SK-N-SH (cell line): ENCODE measurements at regions not wholly inside any gene's neighbourhood (a gene's known extent, or its start where the extent isn't known, plus 50 kb on each side); places are given as distances from the start of the nearest gene placed in this dataset.

Source experiments
- CTCF ChIA-PET: fragments of 300-600, 350-600 bp; formaldehyde crosslinking; extraction: SDS; loops from one replicate; lab custom pipeline; 2021; lab: Yijun Ruan, JAX
- POLR2A ChIA-PET: fragments of 350-600 bp; sonication (Branson Sonifier 250); formaldehyde crosslinking; extraction: SDS; loops from one replicate; lab custom pipeline; 2020; ENCODE audit warnings: antibody characterized with exemption, inconsistent platforms; lab: Yijun Ruan, JAX
- DNase-seq: peaks from one replicate; pipeline ENCODE4 v3.0.0; 2012
- H2AFZ ChIP-seq: fragments of 200-600 bp; sonication (generic); 2 replicates; pipeline ENCODE4 v1.8.1; 2016; ENCODE audit warnings: antibody characterized with exemption, mild to moderate bottlenecking, low read depth
- H3F3A ChIP-seq: fragments of 200-600 bp; sonication (generic); replicated peaks from 2 replicates; pipeline ENCODE3; 2016; ENCODE audit warnings: antibody characterized with exemption, mild to moderate bottlenecking; ENCODE audit not compliant: insufficient read depth
- H3K27ac ChIP-seq, 2 experiments: fragments of 200-500 bp in 1 of 2; fragments of 200-600 bp in 1 of 2; sonication (Bioruptor generic) in 1 of 2; sonication (generic), shearing (Covaris generic) in 1 of 2; 2 replicates each; pipeline versions ENCODE4 v1.5.1 to v1.6.1; 2014 to 2016; ENCODE audit warnings: low read depth in 2 of 2, inconsistent platforms in 1 of 2, low read length in 1 of 2, mild to moderate bottlenecking in 1 of 2, mixed read lengths in 1 of 2
- H3K27me3 ChIP-seq: fragments of 200-600 bp; sonication (generic), shearing (Covaris generic); 2 replicates; pipeline ENCODE4 v1.6.1; 2016; ENCODE audit warnings: mixed run types; ENCODE audit not compliant: insufficient read depth
- H3K36me3 ChIP-seq, 2 experiments: fragments of 200-500 bp in 1 of 2; fragments of 200-600 bp in 1 of 2; sonication (Bioruptor generic) in 1 of 2; sonication (generic) in 1 of 2; replicated peaks in 1 of 2; 2 replicates each; pipeline versions ENCODE3 to v1.5.1; 2014 to 2016; ENCODE audit warnings: low read length in 1 of 2, mild to moderate bottlenecking in 1 of 2; ENCODE audit not compliant: insufficient read depth in 2 of 2, control insufficient read depth in 1 of 2
- H3K4me1 ChIP-seq, 2 experiments: fragments of 200-500 bp in 1 of 2; fragments of 200-600 bp in 1 of 2; sonication (Bioruptor generic) in 1 of 2; sonication (generic), shearing (Covaris generic) in 1 of 2; 2 replicates each; pipeline versions ENCODE4 v1.5.1 to v1.6.1; 2014 to 2016; ENCODE audit warnings: low read depth in 1 of 2, low read length in 1 of 2, mixed run types in 1 of 2; ENCODE audit not compliant: insufficient read depth in 2 of 2, control insufficient read depth in 1 of 2
- H3K4me2 ChIP-seq: fragments of 200-600 bp; sonication (generic), shearing (Covaris generic); 2 replicates; pipeline ENCODE4 v1.6.1; 2017; ENCODE audit warnings: mixed run types
- H3K4me3 ChIP-seq, 2 experiments: fragments of 200-500 bp in 1 of 2; fragments of 200-600 bp in 1 of 2; sonication (Bioruptor generic) in 1 of 2; sonication (generic), shearing (Covaris generic) in 1 of 2; 2 replicates each; pipeline versions ENCODE4 v1.5.1 to v1.8.1; 2014 to 2016; ENCODE audit warnings: low read depth in 2 of 2, inconsistent platforms in 1 of 2, low read length in 1 of 2, mild to moderate bottlenecking in 1 of 2, mixed read lengths in 1 of 2, moderate library complexity in 1 of 2
- H3K79me2 ChIP-seq: fragments of 200-600 bp; sonication (generic); 2 replicates; pipeline ENCODE4 v1.8.1; 2017; ENCODE audit warnings: mild to moderate bottlenecking; ENCODE audit not compliant: insufficient read depth
- H3K9ac ChIP-seq: fragments of 200-600 bp; sonication (generic); 2 replicates; pipeline ENCODE4 v1.6.1; 2017; ENCODE audit warnings: mixed run types
- H3K9me2 ChIP-seq: fragments of 200-600 bp; sonication (generic); 2 replicates; pipeline ENCODE4 v1.6.1; 2017; ENCODE audit warnings: mixed run types
- H3K9me3 ChIP-seq: fragments of 200-600 bp; sonication (generic); 2 replicates; pipeline ENCODE4 v1.6.1; 2017; ENCODE audit warnings: mixed run types, mild to moderate bottlenecking, moderate library complexity
- H4K20me1 ChIP-seq: fragments of 200-600 bp; sonication (generic); 2 replicates; pipeline ENCODE4 v1.6.1; 2017; ENCODE audit warnings: mild to moderate bottlenecking, mixed run types; ENCODE audit not compliant: insufficient read depth
- CTCF ChIP-seq: fragments of 200-600 bp; sonication (generic); IDR thresholded peaks from 2 replicates; pipeline ENCODE4 v1.6.1; 2017; ENCODE audit warnings: antibody characterized with exemption, mild to moderate bottlenecking, moderate library complexity
- FOSL2 ChIP-seq: IDR thresholded peaks from 2 replicates; pipeline ENCODE4 v1.4.0; 2012; ENCODE audit warnings: low read depth, mild to moderate bottlenecking, moderate library complexity, borderline replicate concordance
- FOXJ3 ChIP-seq: sonication (generic); formaldehyde crosslinking; IDR thresholded peaks from 2 replicates; pipeline ENCODE4 v1.5.1; 2020; ENCODE audit warnings: mild to moderate bottlenecking, missing genetic modification reagents
- GABPA ChIP-seq: IDR thresholded peaks from 2 replicates; pipeline ENCODE4 v1.4.0; 2012; ENCODE audit warnings: low read depth, mild to moderate bottlenecking
- JUND ChIP-seq: IDR thresholded peaks from 2 replicates; pipeline ENCODE4 v1.4.0; 2012
- MAX ChIP-seq: IDR thresholded peaks from 2 replicates; pipeline ENCODE4 v1.4.0; 2012; ENCODE audit warnings: low read depth
- MEF2A ChIP-seq: IDR thresholded peaks from 2 replicates; pipeline ENCODE4 v1.4.0; 2012; ENCODE audit warnings: low read depth, borderline replicate concordance
- NFIC ChIP-seq: IDR thresholded peaks from 2 replicates; pipeline ENCODE4 v1.4.0; 2012; ENCODE audit warnings: borderline replicate concordance
- RCOR1 ChIP-seq: fragments of 150-350 bp; IDR thresholded peaks from 2 replicates; pipeline ENCODE4 v1.6.1; 2017; ENCODE audit warnings: antibody characterized with exemption, low read length
- RFX5 ChIP-seq: IDR thresholded peaks from 2 replicates; pipeline ENCODE4 v1.6.1; 2012; ENCODE audit warnings: mild to moderate bottlenecking, improper control_type of control experiment, low read length
- SMC3 ChIP-seq: IDR thresholded peaks from 2 replicates; pipeline ENCODE4 v1.6.1; 2012; ENCODE audit warnings: low read depth, low read length, improper control_type of control experiment
- TEAD4 ChIP-seq: IDR thresholded peaks from 2 replicates; pipeline ENCODE4 v1.4.0; 2012; ENCODE audit warnings: mild to moderate bottlenecking, borderline replicate concordance; ENCODE audit not compliant: insufficient read depth
- USF2 ChIP-seq: fragments of 150-350 bp; IDR thresholded peaks from 2 replicates; pipeline ENCODE4 v1.6.1; 2017; ENCODE audit warnings: antibody characterized with exemption, low read length, low read depth, borderline replicate concordance
- ZBTB33 ChIP-seq: IDR thresholded peaks from 2 replicates; pipeline ENCODE4 v1.4.0; 2012; ENCODE audit warnings: low read depth, borderline replicate concordance
- WGBS: methylation state at CpG from one replicate; pipeline ENCODE4 v1.1.6; 2017; ENCODE audit warnings: low lambda C conversion rate; 5-methylcytosine and 5-hydroxymethylcytosine counted together

GRCh38 chr3:78257951-78258530 is 1218.1 kb downstream of the ROBO2 start:
- no peak overlapping the region for H3K9ac ChIP-seq
- no peaks in the 10 kb centered on the region for H3K27me3 ChIP-seq

GRCh38 chr3:78258798-78259197 is 1218.9 kb downstream of the ROBO2 start:
- Histone ChIP-seq H3K4me3 (no peak overlapping the region), H3K4me2 (no peak overlapping the region), H4K20me1 (no peaks in the 10 kb centered on the region), H3F3A (no peaks in the 10 kb centered on the region), H3K27me3 (no peaks in the 10 kb centered on the region), H3K9ac (no peak overlapping the region), H3K36me3 (no peaks in the 10 kb centered on the region)
- CTCF ChIA-PET = no interaction called here
- DNase-seq = no peak
- no peak for TF ChIP-seq NFIC
- TF ChIP-seq, all 33 proteins: peak for 0
- POLR2A ChIA-PET = no interaction called here
- H3K4me1 ChIP-seq = no peaks in the 10 kb centered on the region; a peak in 1 of 4 replicates
- no peaks in the 10 kb centered on the region for H3K9me2 ChIP-seq
- H2AFZ ChIP-seq = no peak overlapping the region
- no peaks in the 10 kb centered on the region for H3K79me2 ChIP-seq
- no peaks in the 10 kb centered on the region for H3K9me3 ChIP-seq
- H3K27ac ChIP-seq = no peak overlapping the region

More at GRCh38 chr3:78257951-78258530, 1218.1 kb downstream of the ROBO2 start:
- Histone ChIP-seq H3K36me3 (no peaks in the 10 kb centered on the region), H3K9me2 (no peaks in the 10 kb centered on the region), H3K9me3 (no peaks in the 10 kb centered on the region), H3K4me1 (no peaks in the 10 kb centered on the region; a peak in 1 of 4 replicates), H3K4me3 (no peak overlapping the region), H2AFZ (no peak overlapping the region), H3K79me2 (no peaks in the 10 kb centered on the region), H3F3A (no peaks in the 10 kb centered on the region), H3K4me2 (no peak overlapping the region), H4K20me1 (no peaks in the 10 kb centered on the region), H3K27ac (no peak overlapping the region)
- 76% methylated on average over 3 of the region's 3 CpGs for WGBS
- TF ChIP-seq JUND (no peak), MEF2A (no peak), MAX (no peak), CTCF (no peak), FOSL2 (no peak), USF2 (no peak)
- DNase-seq = no peak
- CTCF ChIA-PET = no interaction called here
- POLR2A ChIA-PET = no interaction called here

- Histone ChIP-seq H3F3A (no peaks in the 10 kb centered on the region), H3K36me3 (no peaks in the 10 kb centered on the region), H3K4me2 (no peak overlapping the region), H3K9ac (no peak overlapping the region), H3K9me3 (no peaks in the 10 kb centered on the region), H3K79me2 (no peaks in the 10 kb centered on the region), H3K27ac (no peak overlapping the region), H4K20me1 (no peaks in the 10 kb centered on the region), H3K4me1 (no peaks in the 10 kb centered on the region; a peak in 1 of 4 replicates), H3K4me3 (no peak overlapping the region), H3K9me2 (no peaks in the 10 kb centered on the region), H3K27me3 (no peaks in the 10 kb centered on the region), H2AFZ (no peak overlapping the region)
- POLR2A ChIA-PET = no interaction called here
- 45% methylated on average over 1 of the region's 1 CpG for WGBS
- no peak for DNase-seq
- CTCF ChIA-PET = interaction anchor here (1.0 kb wide), 1 partner anchor 15 kb away, joined by 3 read pairs; no protein-coding TSS in a partner anchor
- TF ChIP-seq ZBTB33 (no peak), MEF2A (no peak), FOXJ3 (CRISPR knock-in tag) (no peak), RCOR1 (no peak), TEAD4 (no peak), GABPA (no peak), SMC3 (no peak), RFX5 (no peak), USF2 (no peak)
Observed at GRCh38 chr3:78260388-78260787, 1220.5 kb downstream of the ROBO2 start.
